ENCODE measurements at regions not wholly inside any gene's neighbourhood (a gene's known extent, or its start where the extent isn't known, plus 50 kb on each side); places are given as distances from the start of the nearest gene placed in this dataset.

- no peak for TF ChIP-seq CTCF (IDR thresholded peaks at IDR 0.05; ENCODE audit: poor library complexity)
- TF ChIP-seq EZH2 (IDR thresholded peaks at IDR 0.05; ENCODE audit: borderline replicate concordance): no peak
- no peak for TF ChIP-seq EZH2phosphoT487 (IDR thresholded peaks at IDR 0.05; ENCODE audit: low read depth, severe bottlenecking, unreplicated experiment)
Observed at GRCh38 chr4:31362756-31363155, 642.6 kb downstream of the PCDH7 start.
